K562 (cell line): ENCODE measurements at regions not wholly inside any gene's neighbourhood (a gene's known extent, or its start where the extent isn't known, plus 50 kb on each side); places are given as distances from the start of the nearest gene placed in this dataset.

ENCODE experiments used
- GATAD2B ChIP-seq: fragments of 450-650 bp; IDR thresholded peaks from 2 replicates; pipeline ENCODE4 v1.6.1; 2017; ENCODE audit warnings: mild to moderate bottlenecking, borderline replicate concordance
- JUND ChIP-seq, 2 experiments: IDR thresholded peaks; 2 replicates in 1 of 2; 3 replicates in 1 of 2; pipeline ENCODE4 v1.6.1; 2011; ENCODE audit warnings: borderline replicate concordance in 2 of 2, low read depth in 2 of 2, low read length in 2 of 2, improper control_type of control experiment in 1 of 2, missing biosample characterization in 1 of 2, missing genetic modification characterization in 1 of 2, missing genetic modification reagents in 1 of 2
- LCOR ChIP-seq: sonication (generic); formaldehyde crosslinking; IDR thresholded peaks from 2 replicates; pipeline ENCODE4 v1.8.0; 2022; ENCODE audit warnings: mild to moderate bottlenecking, missing genetic modification reagents
- NBN ChIP-seq: fragments of 450-650 bp; IDR thresholded peaks from 2 replicates; pipeline ENCODE4 v1.6.1; 2016; ENCODE audit warnings: low read depth, mild to moderate bottlenecking
- NR3C1 ChIP-seq: sonication (generic); formaldehyde crosslinking; IDR thresholded peaks from 2 replicates; pipeline ENCODE4 v1.8.1; 2022; ENCODE audit warnings: missing genetic modification reagents
- PCBP2 ChIP-seq: fragments of 200-400 bp; formaldehyde crosslinking; IDR thresholded peaks from 2 replicates; pipeline ENCODE4 v1.6.1; 2018; ENCODE audit warnings: low read length, low read depth, mild to moderate bottlenecking, moderate library complexity; ENCODE audit not compliant: poor library complexity, severe bottlenecking
- SAFB ChIP-seq: fragments of 200-400 bp; formaldehyde crosslinking; IDR thresholded peaks from 2 replicates; pipeline ENCODE4 v1.6.1; 2017; ENCODE audit warnings: low read depth, low read length, borderline replicate concordance
- SRSF7 ChIP-seq: fragments of 200-400 bp; formaldehyde crosslinking; optimal IDR thresholded peaks from 2 replicates; pipeline ENCODE3; 2017; ENCODE audit warnings: mild to moderate bottlenecking, low read depth, low read length
- ZNF436 ChIP-seq: fragments of 250-450, 450-650 bp; sonication (Bioruptor Pico); formaldehyde crosslinking; IDR thresholded peaks from 2 replicates; pipeline ENCODE4 v1.7.0; 2020; ENCODE audit warnings: mild to moderate bottlenecking
- TF ChIP-seq, protein P1 (sequence below): sonication (generic); formaldehyde crosslinking; IDR thresholded peaks from 2 replicates; pipeline ENCODE4 v1.8.0; 2022; ENCODE audit warnings: missing genetic modification reagents, mild to moderate bottlenecking, borderline replicate concordance
- TF ChIP-seq, protein P2 (sequence below): fragments of 450-650 bp; IDR thresholded peaks from 2 replicates; pipeline ENCODE4 v1.6.1; 2016; ENCODE audit warnings: low read depth, mild to moderate bottlenecking, moderate library complexity
- TF ChIP-seq, protein P3 (sequence below), 3 experiments: fragments of 200-800 bp in 1 of 3; sonication (Bioruptor generic) in 1 of 3; sonication (generic) in 1 of 3; formaldehyde crosslinking in 1 of 3; IDR thresholded peaks; 2 replicates each; pipeline versions ENCODE4 v1.6.1 to v1.8.0; 2016 to 2022; ENCODE audit warnings: mild to moderate bottlenecking in 2 of 3, missing compliant biosample characterization in 2 of 3, missing genetic modification characterization in 2 of 3, missing genetic modification reagents in 1 of 3

DNA sequence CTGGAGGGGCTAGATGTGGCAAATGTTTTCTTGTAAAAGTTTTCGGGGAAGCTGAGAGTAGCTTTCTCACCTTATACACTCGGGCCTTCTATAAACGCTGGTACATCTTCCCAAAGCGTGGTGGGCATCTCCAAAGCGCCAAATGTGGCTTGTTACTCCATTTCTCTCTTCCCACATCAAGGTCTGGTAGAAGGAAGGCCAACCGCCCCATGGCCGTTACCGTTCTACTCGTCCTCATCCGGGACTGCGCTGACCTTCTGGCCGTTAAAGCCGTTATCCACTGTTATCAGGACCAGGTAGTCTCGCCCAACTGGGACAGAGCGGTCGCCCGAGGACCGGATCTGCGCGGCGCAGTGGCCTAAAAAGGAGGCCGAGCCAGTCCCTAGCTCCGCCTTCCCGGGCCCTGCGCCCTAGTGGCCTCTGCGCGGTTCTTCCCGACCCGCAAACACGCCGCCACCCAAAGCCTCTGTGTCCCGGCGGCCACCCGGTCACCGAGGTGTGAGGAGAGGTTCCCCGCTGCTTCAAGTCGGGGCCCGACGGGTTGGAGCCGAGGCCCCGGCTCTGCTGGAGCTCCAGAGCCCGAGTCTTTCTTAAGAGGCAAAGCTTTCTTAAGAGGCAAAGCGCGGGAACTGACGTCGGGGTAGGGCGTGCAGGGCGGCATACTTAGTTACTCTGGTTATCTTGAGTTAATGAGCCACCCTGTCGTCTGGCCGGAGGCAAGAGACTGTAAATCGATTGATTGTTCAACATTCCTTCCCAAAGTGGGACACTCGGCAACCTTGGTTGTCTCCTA, 90.5 kb downstream of the GPX5 start (continued):
- TF ChIP-seq PCBP2, result no peak
- TF ChIP-seq, protein P1, sequence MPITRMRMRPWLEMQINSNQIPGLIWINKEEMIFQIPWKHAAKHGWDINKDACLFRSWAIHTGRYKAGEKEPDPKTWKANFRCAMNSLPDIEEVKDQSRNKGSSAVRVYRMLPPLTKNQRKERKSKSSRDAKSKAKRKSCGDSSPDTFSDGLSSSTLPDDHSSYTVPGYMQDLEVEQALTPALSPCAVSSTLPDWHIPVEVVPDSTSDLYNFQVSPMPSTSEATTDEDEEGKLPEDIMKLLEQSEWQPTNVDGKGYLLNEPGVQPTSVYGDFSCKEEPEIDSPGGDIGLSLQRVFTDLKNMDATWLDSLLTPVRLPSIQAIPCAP (CRISPR knock-in tag), result peak; percentile 96
- TF ChIP-seq NBN, result peak; percentile 90; the same call in 1 of the 2 replicates
- TF ChIP-seq, protein P2, sequence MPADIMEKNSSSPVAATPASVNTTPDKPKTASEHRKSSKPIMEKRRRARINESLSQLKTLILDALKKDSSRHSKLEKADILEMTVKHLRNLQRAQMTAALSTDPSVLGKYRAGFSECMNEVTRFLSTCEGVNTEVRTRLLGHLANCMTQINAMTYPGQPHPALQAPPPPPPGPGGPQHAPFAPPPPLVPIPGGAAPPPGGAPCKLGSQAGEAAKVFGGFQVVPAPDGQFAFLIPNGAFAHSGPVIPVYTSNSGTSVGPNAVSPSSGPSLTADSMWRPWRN, result 0 out of 2 replicates have a peak, but pooled peaks have one; percentile 31
- no peak for TF ChIP-seq SAFB
- peak; percentile 99 for TF ChIP-seq LCOR (CRISPR knock-in tag)
- peak; percentile 94; the same call in 1 of the 2 replicates for TF ChIP-seq NR3C1 (CRISPR knock-in tag)
- TF ChIP-seq, protein P3, sequence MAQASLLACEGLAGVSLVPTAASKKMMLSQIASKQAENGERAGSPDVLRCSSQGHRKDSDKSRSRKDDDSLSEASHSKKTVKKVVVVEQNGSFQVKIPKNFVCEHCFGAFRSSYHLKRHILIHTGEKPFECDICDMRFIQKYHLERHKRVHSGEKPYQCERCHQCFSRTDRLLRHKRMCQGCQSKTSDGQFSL (CRISPR knock-in tag; IDR thresholded peaks at IDR 0.05), result peak; percentile 83
- TF ChIP-seq, protein P3 (tag; IDR thresholded peaks at IDR 0.05), result 0 out of 4 replicates have a peak, but pooled peaks of 1 of the 2 experiments have one; percentile 70
- peak; percentile 92 for TF ChIP-seq GATAD2B
- TF ChIP-seq SRSF7, result no peak
- TF ChIP-seq JUND (IDR thresholded peaks at IDR 0.05; ENCODE audit: borderline replicate concordance, low read depth, low read length), result peak; percentile 68
- TF ChIP-seq JUND (tag; IDR thresholded peaks at IDR 0.05; ENCODE audit: borderline replicate concordance, low read depth, low read length), result no peak; the same call in 2 of the 3 replicates
- TF ChIP-seq ZNF436 (CRISPR knock-in tag), result peak; percentile 53; the same call in 1 of the 2 replicates
